GM18858 (cell line): ENCODE measurements at regions not wholly inside any gene's neighbourhood (a gene's known extent, or its start where the extent isn't known, plus 50 kb on each side); places are given as distances from the start of the nearest gene placed in this dataset.

Source experiments
- ATAC-seq: cut with Tn5 transposase; IDR thresholded peaks from one replicate; pipeline ENCODE4 v1.9.1; 2021; ENCODE audit not compliant: unreplicated experiment

DNA sequence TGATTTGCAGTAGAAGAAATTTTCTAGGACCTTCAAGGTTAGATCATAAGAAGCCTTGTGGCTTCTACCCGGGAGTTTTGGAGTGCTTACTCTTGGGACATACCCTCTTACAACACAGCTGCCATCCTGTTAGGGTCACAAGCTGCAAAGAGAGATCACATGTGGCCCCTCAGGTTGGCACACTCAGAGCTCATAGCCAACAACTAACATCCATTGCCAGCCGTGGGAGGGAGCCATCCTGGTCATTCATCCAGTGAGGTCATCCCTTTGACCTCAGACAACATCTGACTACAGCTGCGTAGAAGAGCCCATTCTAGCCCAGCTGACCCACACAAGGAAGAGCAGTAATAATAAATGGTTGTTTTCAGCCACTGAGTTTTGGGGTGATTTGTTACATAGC lies 76.9 kb upstream of the NABP1 start:
- no peak for ATAC-seq

DNA sequence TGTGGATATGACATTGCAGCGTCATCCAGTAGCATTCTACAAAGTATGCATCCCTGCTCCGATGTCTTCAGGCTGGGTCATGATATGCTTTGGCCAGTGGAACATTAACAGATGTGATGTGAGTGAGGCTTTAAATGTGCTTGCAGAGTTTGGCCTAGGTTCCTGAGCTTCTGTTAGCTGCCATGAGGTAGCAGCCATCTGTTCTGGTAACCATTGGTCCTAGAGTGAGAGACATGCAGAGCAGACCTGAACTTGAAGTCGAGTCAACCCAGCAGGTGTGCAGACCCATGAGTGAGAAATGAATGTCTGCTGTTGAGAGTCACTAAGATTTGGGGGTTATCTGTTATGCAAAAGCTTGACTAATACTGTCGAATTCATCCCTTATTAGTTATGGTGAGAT lies 73.8 kb upstream of the NABP1 start:
- ATAC-seq, result no peak

DNA sequence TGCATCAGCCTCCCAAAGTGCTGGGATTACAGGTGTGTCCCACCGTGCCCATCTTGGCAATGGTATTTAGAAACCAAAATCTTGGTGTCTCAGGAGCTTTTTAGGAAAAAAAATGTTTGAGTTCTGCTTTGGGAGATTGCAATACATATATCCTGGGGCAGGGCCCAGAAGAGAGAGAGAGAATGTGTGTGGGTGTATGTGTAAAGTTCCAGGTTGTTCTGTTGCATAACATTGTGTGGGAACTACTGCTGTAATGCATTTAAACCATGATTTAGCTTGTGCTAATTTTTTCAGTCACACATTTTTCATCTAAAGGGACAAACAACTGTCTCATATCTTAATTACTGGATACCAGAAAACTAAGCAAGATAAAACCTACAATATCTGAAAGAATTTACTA lies 70.8 kb upstream of the NABP1 start:
- no peak for ATAC-seq

DNA sequence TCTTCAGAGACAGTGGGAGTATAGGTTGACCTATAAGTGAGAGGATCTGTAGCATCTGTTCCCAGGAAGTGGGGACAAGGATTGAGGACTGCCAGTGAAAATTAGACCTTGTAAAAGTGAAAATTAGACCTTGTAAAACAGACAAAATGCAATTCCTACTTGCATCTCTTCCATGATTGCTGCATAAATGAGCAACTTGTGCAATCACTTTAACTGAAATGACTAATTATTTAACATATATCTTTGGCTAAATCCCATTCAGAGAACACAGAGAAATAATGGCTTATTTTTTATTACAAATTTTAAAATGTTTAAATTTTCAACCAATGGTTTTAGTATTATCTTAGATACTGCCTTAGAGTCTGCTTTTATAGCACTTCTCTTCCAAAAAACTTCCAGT lies 67.2 kb upstream of the NABP1 start:
- ATAC-seq, result no peak

DNA sequence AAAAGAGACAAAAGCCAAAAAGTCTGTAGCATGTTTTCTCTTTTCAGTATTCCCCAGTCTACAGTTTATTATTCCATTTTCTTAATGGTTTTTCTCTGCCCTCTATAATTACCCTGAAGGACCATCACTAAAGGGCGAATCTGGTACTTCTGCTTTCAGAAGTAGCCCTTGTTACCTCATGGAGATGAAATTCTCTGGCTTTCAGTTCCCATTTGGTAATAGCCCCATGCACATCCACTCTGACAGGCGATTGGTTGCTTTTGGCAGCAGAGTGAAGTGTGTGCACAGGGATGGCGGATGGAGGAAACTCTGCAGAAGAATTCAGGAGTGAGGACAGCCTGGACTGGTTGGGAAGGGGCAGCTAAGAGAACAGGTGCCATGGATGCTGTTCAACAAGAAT lies 66.3 kb upstream of the NABP1 start:
- ATAC-seq, result peak; percentile 97

DNA sequence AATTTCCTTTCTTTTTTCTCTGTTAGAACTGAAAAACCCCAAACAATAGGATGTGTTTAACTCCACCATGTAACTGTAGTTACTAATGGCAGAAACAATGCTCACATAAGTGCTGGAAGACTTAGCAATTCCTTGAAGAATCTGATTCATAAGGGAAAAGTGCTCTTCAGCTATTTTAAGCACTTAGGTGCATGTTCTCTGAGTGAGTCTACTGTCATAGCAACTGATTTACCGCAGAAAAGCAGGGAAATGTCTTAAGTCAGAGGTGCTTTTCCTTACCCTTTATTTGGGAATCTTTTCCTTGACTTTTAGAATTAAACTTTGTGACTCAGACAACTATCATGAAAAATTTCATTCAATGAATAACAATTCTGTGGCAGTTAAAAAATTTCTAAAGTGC lies 65.4 kb upstream of the NABP1 start:
- no peak for ATAC-seq

DNA sequence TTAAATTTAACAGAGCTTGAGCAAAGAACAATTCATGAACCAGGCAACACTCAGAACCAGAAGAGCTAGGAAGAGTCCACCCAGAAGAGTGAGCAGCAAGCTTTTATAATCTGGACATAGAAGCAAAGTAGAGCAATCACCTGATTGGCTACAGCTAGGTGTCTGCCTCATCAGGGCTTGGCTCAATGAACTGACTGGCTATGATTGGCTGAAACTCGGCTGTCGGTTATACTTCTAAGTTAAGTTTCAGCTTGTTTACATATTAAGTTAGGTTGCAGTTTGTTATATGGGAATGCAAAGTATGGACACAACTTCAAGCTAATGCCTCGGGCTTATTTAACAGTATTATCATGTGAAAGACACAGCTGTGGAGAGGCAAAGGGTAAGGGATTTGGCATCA lies 63.2 kb upstream of the NABP1 start:
- no peak for ATAC-seq

DNA sequence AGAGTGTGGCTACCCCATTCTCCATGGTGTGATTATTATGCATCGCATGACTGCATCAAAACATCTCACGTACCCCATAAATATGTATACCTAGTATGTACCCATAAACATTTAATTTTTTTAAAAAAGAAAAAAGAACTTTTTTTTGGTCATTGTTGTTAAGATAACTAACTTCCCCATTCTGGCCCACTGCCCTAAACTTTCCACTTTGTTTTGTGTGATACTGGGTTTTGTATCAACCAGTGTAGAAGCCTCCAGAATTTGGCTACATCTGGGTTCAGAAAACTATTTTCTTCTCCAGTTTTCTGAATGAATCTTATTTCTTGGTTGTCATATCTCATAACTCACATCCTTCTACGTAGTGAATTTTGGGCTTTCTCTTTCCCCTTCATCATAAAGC lies 62.3 kb upstream of the NABP1 start:
- ATAC-seq, result no peak

DNA sequence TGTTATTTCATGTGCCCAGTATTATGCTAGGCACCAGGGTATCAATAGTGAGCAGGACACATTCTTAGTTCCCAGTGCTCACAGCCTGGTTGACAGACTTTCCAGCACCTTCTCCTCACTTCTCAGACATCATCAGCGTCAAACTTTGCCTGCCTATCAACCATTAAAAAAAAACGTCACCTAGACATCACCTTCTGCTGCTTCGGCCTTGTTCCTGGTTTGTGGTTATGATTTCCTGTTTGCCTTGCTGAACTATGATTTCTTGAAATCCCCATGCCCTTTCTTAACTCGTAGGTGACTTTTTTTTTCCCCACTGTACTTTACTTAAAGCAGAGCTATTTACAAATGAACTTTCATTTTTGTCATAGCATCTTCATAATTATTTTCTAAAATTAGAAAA lies 60.4 kb upstream of the NABP1 start:
- ATAC-seq, result peak; percentile 95

DNA sequence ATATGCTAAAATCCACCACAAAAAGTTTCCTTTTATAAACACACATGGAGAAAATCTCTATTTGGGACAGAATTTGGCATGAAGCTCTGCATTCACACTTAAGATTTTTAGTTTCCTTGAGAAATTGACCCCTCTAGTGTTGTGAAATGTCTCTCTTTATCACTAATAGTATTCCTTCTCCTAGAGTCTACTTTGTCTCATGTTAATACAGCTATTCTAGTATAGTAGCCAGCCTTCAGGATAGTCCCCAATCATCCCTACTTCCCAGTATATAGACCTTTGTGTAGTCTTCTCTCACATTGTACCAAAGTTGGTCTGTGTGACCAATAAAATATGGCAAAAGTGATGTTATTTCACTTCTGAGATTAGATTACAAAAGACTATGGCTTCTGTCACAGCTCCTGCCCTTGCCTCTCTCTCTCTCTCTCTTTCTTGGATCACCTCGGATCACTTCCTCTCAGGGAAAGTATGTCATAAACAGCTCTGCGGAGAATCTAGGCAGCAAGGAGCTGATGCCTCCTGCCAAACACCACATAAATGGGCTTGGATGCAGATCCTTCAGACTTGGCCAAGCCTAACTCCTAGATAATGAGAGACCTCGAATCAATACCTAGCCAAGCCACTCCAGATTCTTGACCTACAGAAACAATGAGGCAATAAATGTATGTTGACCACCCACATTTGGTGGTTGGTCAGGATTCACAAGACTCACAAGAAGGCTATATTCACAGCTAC lies 59.7 kb upstream of the NABP1 start:
- ATAC-seq, result peak; percentile 2

DNA sequence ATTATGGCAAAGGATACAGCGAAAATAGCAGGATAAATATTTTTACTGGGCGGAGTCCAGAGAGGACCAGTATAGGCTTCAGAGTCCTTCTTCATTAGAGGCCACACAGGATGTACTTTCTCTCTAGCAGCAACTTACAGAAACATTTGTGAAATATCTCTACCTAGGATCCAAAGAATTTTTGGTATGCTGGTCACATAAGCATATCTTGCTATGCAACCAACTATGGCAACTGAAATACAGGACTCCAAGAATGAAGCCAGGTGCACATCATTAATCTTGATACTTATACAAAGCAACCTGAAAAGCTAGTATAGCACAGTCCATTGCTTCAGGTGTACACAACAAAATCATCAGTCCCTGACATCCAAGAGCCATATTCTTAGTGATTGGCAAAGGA lies 59.1 kb upstream of the NABP1 start:
- no peak for ATAC-seq

DNA sequence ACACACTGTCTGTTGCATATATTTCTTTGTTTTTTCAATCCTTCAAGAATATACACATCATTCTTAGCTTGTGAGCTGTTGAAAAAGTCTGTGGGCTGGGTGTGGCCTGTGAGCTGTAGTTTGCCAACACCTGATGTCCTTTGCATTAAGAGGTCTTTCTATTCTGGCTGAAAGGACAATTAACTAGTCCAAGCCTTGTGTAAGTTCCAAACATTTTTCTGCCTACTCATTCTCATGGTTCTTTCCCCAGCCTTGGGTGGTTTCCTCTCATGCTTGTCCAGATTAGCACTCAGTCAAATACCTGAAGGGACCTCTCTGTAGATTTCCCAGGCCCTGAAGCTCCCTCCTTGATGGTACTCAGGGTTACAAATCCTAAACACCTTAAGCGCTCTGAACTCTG lies 57.8 kb upstream of the NABP1 start:
- no peak for ATAC-seq

DNA sequence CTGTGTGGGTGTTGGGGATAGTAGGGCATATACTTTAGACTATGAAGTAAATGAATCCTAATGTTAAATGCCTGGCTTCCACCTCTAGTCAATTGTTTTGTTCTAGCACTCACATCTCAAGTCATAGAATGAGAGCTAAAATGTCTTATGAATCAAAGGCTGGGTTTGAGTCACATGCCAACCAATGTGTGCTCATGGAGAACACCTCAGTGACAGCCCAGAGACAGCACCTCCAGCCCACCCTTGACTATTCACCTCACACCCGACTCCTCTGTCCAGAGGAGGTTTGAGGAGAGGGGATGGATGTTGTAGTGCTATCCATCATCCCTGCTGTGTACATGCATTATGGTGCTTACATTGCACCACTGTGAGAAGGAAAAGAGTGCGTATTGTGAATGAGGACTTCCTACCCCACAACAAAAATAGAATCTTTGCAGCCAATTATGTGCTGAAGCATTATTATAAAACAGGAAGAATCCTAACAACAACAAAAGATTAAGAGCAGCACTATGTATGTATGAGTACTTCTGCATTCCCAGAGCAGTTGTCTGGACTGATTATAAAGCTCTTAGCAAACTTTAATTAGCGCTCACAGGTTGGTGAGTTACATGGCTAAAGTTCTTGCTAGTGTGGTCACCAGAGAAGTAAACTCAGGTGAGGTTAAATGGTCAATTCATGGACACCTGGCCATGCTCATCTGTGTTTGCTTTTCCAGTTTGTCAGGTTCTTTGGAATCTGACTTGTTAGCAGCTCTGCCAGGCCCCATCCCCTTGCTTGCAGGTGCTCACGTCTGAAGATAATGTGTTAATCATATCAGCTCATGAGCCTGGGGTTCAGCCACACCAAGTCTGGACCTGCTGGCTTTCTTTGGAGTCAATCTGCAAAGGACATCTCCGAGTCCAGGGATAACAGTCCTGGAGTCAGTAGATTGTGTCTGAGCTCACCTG lies 55.3 kb upstream of the NABP1 start:
- ATAC-seq, result no peak

DNA sequence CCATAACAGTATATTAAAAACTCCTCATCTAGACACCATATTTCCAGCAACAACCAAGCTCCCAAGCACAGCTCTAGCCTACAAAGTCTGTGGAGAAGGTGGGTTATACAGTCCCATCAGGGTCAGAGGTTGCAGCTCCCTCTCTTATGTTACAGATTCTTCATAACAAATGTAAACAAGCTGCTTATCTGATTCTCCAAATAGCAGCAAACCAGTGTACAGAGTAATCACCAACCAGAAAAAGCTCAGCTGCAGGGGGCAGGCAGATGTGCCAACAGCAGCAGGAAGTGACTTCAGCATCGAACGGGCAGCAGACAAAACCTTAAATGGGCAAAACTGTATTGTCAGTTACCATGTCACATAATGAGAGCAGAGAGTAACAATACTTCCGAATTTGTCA lies 52.9 kb upstream of the NABP1 start:
- ATAC-seq, result peak; percentile 68

DNA sequence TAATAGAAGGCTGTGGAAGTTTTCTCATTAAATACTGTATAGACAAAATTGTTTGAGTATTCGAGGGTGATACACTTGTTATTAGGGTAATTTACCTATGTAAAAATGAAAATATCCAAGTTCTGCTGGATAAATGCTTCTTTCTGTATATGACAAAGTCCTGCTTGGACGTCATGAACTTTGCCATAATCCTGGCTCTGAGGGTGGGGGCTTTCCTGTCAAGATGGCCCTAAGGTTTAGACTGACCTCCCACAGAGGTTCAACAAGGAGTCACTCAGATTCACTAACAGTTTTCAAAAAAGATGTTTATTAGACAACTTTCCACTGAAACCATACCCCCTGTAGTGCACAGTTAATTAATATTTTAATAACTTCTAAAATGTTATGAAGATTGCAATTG lies 52.5 kb upstream of the NABP1 start:
- ATAC-seq, result no peak

DNA sequence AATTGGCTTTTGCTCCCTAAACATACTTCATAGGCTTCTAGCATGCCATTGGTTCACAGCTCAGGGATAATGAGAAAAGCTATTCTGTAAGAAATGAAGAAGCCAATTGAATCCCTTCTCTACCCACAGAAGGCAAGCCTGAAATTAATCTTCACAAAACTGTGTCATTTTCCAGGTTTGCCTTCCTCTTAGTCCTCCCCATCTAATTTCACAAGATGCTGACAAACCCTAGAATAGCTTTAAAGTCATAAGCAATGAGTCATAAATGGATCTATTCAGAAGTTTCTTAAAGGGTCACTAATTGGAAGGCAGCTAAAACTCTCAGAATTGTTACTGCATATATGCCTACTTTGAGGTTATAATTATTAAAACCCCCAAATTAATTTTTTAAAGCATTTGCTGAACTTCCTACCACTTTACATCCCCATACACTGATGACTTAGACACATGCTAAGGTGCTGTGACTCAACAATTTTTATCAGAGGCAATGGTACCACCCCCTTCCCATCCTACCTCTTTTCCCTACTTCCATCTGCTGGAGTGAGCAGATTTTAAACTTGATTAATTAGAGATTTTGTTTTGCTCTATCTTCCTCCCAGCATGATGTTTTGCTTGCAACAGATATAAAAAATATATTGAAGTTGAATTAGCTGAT lies 51.3 kb upstream of the NABP1 start:
- no peak for ATAC-seq

DNA sequence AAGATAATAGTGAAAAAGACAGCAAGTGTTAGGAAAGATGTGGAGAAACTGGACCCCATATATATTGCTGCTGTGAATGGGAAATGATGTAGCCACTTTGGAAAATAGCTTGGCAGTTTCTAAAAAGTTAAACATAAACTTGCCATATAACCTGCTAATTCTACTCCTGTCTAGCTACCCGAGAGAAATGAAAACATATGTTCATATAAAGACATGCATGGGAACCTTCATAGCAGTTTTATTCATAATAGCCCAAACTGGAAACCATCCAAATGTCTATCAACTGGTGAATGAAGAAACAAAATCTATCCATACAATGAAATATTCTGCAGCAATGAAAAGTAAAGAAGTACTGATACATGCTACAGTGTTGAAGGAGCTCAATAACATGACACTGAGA lies 50.4 kb upstream of the NABP1 start:
- ATAC-seq, result no peak
